Kidney (tissue), 13 donors: ENCODE measurements at regions not wholly inside any gene's neighbourhood (a gene's known extent, or its start where the extent isn't known, plus 50 kb on each side); places are given as distances from the start of the nearest gene placed in this dataset.
"Not testable (repeated sequence)": the region's sequence is repeated elsewhere in the genome, so short reads cannot be mapped to it uniquely, and the experiment has no call there.

Experiments used
- DNase-seq, 5 donors: peaks; one replicate each; pipeline ENCODE4 v3.0.0-alpha.2; 2013 to 2020
- FAIRE-seq: peaks from 2 replicates; lab custom pipeline; 2012; peaks lifted over from hg19 to GRCh38; lab: Jason Lieb, UNC
- H3K27ac ChIP-seq, 2 donors: one replicate each; pipeline ENCODE4 v1.7.0; 2013; ENCODE audit warnings: low read depth in 2 of 2, low read length in 2 of 2, inconsistent platforms in 1 of 2
- H3K27me3 ChIP-seq: one replicate; pipeline ENCODE4 v1.7.1; 2013; ENCODE audit warnings: low read length, inconsistent platforms; ENCODE audit not compliant: control insufficient read depth, insufficient read depth
- H3K36me3 ChIP-seq, 3 donors: one replicate each; pipeline versions ENCODE4 v1.7.0 to v1.7.1; 2013; ENCODE audit warnings: low read length in 3 of 3, control low read depth in 1 of 3, inconsistent platforms in 1 of 3; ENCODE audit not compliant: insufficient read depth in 3 of 3, control insufficient read depth in 2 of 3
- H3K4me1 ChIP-seq, 3 donors: one replicate each; pipeline versions ENCODE4 v1.7.0 to v1.7.1; 2013; ENCODE audit warnings: low read length in 3 of 3, inconsistent platforms in 1 of 3, low read depth in 1 of 3; ENCODE audit not compliant: control insufficient read depth in 2 of 3, insufficient read depth in 2 of 3
- H3K4me3 ChIP-seq, 3 donors: one replicate each; pipeline versions ENCODE4 v1.7.0 to v1.8.1; 2013; ENCODE audit warnings: low read length in 3 of 3, control low read depth in 1 of 3, inconsistent platforms in 1 of 3
- H3K9ac ChIP-seq, 3 donors: one replicate each; pipeline versions ENCODE4 v1.7.0 to v1.7.1; 2013; ENCODE audit warnings: low read length in 3 of 3, control low read depth in 1 of 3, inconsistent platforms in 1 of 3
- H3K9me3 ChIP-seq, 3 donors: one replicate each; pipeline versions ENCODE4 v1.7.0 to v1.7.1; 2013; ENCODE audit warnings: low read length in 3 of 3, control low read depth in 1 of 3, inconsistent platforms in 1 of 3; ENCODE audit not compliant: control insufficient read depth in 2 of 3, insufficient read depth in 1 of 3
- intact Hi-C: fragments of 100-400 bp; cut with DNase I; formaldehyde crosslinking; loops from one replicate; pipeline ENCODE4 v1.11.1; 2022
- TF ChIP-seq, protein P1 (sequence below): IDR thresholded peaks from 3 replicates; pipeline ENCODE4 v1.5.1; 2012; ENCODE audit warnings: mild to moderate bottlenecking, moderate library complexity, borderline replicate concordance; ENCODE audit not compliant: insufficient read depth; ENCODE audit errors: extremely low read depth
- donor health status: control.
- donor health status: control.
- donor health status: control.
- donor health status: control.
- donor health status: control.
- donor health status: DM: yes; HTN: yes; CAD: no.
- donor health status: Normal renal cell carcinoma (clear cell type).

DNA sequence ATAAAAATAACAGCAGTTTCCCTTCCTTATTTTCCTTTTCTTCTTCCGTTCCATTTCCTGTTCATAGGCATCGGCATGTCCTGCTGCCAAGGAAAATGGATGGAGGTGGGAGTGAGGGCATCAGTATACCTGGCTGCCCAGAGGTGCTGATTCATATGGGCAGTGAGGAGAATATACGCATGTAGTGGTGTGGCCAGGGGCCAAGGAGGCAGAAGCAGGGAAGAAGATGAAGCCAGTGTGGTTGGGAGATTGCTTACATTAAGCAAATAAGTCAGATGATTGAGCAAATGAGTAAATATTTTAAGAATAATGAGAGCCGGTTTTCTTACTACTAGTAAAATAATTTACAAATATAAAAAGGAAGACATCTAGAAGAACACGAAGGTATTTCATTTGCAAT is 344.9 kb upstream of the PAPPA start:
- Histone ChIP-seq H3K36me3 (no peaks in the 10 kb centered on the region), H3K4me3 (no peak overlapping the region), H3K27ac (no peak overlapping the region), H3K27me3 (no peaks in the 10 kb centered on the region), H3K4me1 (peaks cover 0 to 5% (median 0%) of the 10 kb centered on the region in 3 donors), H3K9me3 (no peaks in the 10 kb centered on the region), H3K9ac (no peak overlapping the region)
- TF ChIP-seq, protein P1, sequence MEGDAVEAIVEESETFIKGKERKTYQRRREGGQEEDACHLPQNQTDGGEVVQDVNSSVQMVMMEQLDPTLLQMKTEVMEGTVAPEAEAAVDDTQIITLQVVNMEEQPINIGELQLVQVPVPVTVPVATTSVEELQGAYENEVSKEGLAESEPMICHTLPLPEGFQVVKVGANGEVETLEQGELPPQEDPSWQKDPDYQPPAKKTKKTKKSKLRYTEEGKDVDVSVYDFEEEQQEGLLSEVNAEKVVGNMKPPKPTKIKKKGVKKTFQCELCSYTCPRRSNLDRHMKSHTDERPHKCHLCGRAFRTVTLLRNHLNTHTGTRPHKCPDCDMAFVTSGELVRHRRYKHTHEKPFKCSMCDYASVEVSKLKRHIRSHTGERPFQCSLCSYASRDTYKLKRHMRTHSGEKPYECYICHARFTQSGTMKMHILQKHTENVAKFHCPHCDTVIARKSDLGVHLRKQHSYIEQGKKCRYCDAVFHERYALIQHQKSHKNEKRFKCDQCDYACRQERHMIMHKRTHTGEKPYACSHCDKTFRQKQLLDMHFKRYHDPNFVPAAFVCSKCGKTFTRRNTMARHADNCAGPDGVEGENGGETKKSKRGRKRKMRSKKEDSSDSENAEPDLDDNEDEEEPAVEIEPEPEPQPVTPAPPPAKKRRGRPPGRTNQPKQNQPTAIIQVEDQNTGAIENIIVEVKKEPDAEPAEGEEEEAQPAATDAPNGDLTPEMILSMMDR: no peak
- no peak for DNase-seq
- FAIRE-seq: no peak
- intact Hi-C loops: no loop called here

GRCh38 chr9:115810166-115810565 is 343.4 kb upstream of the PAPPA start:
- no peak for FAIRE-seq

DNA sequence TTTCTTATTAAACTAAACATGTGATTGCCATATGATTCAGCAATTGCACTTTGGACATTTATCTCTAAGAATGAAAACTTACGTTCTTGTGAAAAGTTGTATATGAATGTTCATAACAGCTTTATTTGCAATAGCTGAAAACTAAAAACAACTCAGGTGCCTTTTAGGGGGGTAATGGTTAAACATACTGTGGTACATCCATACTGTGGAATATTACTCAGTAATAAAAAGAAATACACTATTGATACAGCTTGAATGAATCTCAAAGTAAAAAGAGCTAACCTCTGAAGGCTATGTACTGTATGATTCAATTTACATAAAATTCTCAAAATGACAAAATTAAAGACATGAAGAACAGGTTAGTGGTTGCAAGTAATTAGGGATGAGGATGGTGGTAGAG is 339.5 kb upstream of the PAPPA start:
- Histone ChIP-seq H3K9ac (no peak overlapping the region), H3K4me1 (no peaks in the 10 kb centered on the region), H3K4me3 (no peak overlapping the region), H3K27me3 (no peaks in the 10 kb centered on the region), H3K27ac (no peak overlapping the region), H3K9me3 (no peaks in the 10 kb centered on the region), H3K36me3 (no peaks in the 10 kb centered on the region)
- no peak for FAIRE-seq
- DNase-seq: no peak
- intact Hi-C loops: no loop called here
- TF ChIP-seq, protein P1: no peak

More at GRCh38 chr9:115810166-115810565, 343.4 kb upstream of the PAPPA start:
- Histone ChIP-seq H3K27me3 (no peaks in the 10 kb centered on the region), H3K9me3 (no peaks in the 10 kb centered on the region), H3K36me3 (no peaks in the 10 kb centered on the region), H3K27ac (no peak overlapping the region), H3K4me3 (no peak overlapping the region), H3K9ac (no peak overlapping the region), H3K4me1 (peaks cover 0 to 5% (median 0%) of the 10 kb centered on the region in 3 donors)
- intact Hi-C loops: no loop called here
- no peak for DNase-seq
- TF ChIP-seq, protein P1: no peak

DNA sequence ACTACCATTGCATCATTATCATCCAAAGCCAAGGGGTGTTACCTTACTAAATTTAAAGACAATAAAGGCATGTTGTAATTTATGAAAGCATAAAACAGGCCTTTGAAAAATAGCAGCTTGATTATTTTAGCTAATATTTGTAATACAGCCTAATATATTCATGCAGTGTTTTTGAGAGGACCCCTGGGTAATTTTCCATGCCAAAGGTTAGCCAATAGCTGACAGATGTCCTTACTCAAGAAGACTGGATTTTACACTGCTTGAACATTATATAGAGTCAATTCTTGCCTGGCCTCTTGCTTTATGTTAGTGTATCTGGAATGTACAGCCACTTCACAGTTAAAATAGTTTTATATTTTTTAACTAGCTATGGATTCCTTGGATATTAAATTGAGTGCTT is 337.8 kb upstream of the PAPPA start:
- Histone ChIP-seq H3K9ac (no peak overlapping the region), H3K36me3 (no peaks in the 10 kb centered on the region), H3K4me3 (no peak overlapping the region), H3K9me3 (no peaks in the 10 kb centered on the region), H3K27ac (no peak overlapping the region), H3K4me1 (no peaks in the 10 kb centered on the region), H3K27me3 (no peaks in the 10 kb centered on the region)
- DNase-seq (peak in 1 of 5 donors; percentile 6), FAIRE-seq (no peak)
- intact Hi-C loops: no loop called here
- TF ChIP-seq, protein P1: no peak

DNA sequence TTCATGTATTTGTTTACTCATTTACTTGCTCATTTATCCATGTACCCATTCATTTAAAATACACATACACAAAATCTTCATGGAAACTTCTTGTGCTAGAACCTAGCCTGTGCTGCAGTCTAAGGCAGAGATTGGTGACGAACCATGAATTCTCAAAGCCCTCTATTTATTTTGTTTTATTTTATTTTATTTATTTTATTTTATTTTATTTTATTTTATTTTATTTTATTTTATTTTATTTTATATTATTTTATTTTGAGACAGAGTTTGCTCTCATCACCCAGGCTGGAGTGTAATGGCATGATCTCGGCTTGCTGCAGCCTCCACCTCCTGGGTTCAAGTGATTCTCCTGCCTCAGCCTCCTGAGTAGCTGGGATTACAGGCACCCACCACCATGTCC is 334.9 kb upstream of the PAPPA start:
- H3K36me3 ChIP-seq, H3K9ac ChIP-seq, intact Hi-C loops, DNase-seq, H3K4me1 ChIP-seq, H3K9me3 ChIP-seq, H3K4me3 ChIP-seq, H3K27me3 ChIP-seq, FAIRE-seq, H3K27ac ChIP-seq: not testable (repeated sequence)
